ENCODE measurements at regions not wholly inside any gene's neighbourhood (a gene's known extent, or its start where the extent isn't known, plus 50 kb on each side); places are given as distances from the start of the nearest gene placed in this dataset.

DNA sequence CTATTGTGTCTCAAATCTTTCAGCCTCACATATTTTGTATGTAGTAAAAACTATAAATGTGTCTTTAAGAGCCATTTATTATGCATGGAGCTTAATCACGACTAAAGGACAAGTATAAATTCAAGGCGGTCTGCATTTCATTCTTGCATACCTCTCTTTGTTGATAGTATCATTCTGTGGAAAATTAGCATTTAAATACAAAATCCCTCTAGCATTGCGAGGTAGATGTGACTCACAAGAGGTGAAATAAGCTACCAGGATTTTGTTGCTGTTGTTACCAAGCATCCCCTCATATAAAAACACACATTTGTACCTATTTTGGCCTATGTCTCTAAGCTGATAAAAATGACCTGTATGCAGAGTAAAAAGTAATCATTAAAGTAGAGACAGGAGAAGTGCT is 537.4 kb upstream of the LUZP2 start:
- no peak for TF ChIP-seq ZFX (IDR thresholded peaks at IDR 0.05; ENCODE audit: borderline replicate concordance)
- TF ChIP-seq, protein P1, sequence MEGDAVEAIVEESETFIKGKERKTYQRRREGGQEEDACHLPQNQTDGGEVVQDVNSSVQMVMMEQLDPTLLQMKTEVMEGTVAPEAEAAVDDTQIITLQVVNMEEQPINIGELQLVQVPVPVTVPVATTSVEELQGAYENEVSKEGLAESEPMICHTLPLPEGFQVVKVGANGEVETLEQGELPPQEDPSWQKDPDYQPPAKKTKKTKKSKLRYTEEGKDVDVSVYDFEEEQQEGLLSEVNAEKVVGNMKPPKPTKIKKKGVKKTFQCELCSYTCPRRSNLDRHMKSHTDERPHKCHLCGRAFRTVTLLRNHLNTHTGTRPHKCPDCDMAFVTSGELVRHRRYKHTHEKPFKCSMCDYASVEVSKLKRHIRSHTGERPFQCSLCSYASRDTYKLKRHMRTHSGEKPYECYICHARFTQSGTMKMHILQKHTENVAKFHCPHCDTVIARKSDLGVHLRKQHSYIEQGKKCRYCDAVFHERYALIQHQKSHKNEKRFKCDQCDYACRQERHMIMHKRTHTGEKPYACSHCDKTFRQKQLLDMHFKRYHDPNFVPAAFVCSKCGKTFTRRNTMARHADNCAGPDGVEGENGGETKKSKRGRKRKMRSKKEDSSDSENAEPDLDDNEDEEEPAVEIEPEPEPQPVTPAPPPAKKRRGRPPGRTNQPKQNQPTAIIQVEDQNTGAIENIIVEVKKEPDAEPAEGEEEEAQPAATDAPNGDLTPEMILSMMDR (IDR thresholded peaks at IDR 0.05) = no peak
